K562 (cell line): ENCODE measurements at regions not wholly inside any gene's neighbourhood (a gene's known extent, or its start where the extent isn't known, plus 50 kb on each side); places are given as distances from the start of the nearest gene placed in this dataset.

ENCODE experiments used
- ATAC-seq: fragments of 200-7000 bp; cut with Tn5 transposase; 3 replicates; pipeline ENCODE4 v1.9.1; 2020; ENCODE audit warnings: moderate library complexity
- BruUV-seq: library from RNA; stranded (reverse); fragments of 400-500 nt; replicated peaks from 2 replicates; lab custom pipeline; 2021; lab: Mats Ljungman, UMichigan
- CTCF ChIA-PET: fragments of 300-600 bp; formaldehyde crosslinking; extraction: SDS; loops from one replicate; lab custom pipeline; 2021; ENCODE audit warnings: low intra/inter-chr PET ratio; lab: Yijun Ruan, JAX
- POLR2A ChIA-PET: fragments of 300-600, 350-650 bp; sonication (Branson Sonifier 250); formaldehyde crosslinking; extraction: SDS; loops from one replicate; lab custom pipeline; 2021; ENCODE audit warnings: antibody characterized with exemption, inconsistent platforms; lab: Yijun Ruan, JAX
- DNase-seq, 4 experiments: peaks; one replicate each; pipeline versions ENCODE4 v3.0.0 to v3.0.0-alpha.2; 2011 to 2018; ENCODE audit warnings: low spot score in 3 of 4, mixed read lengths in 3 of 4; ENCODE audit errors: extremely low read depth in 1 of 4
- FAIRE-seq: peaks from 2 replicates; lab custom pipeline; 2011; peaks lifted over from hg19 to GRCh38; lab: Jason Lieb, UNC
- H2AFZ ChIP-seq: 2 replicates; pipeline ENCODE4 v1.6.0; 2011; ENCODE audit warnings: low read depth, low read length, control low read depth, inconsistent platforms
- H3K27ac ChIP-seq: fragments of 200-600 bp; 3 replicates; pipeline ENCODE4 v1.8.0; 2011; ENCODE audit warnings: low read depth, mild to moderate bottlenecking, control low read depth, inconsistent platforms, low read length, moderate library complexity, mixed read lengths; ENCODE audit errors: extremely low read depth
- H3K27me3 ChIP-seq, 2 experiments: fragments of 300-600 bp in 1 of 2; 2 replicates in 1 of 2; 3 replicates in 1 of 2; pipeline versions ENCODE4 v1.6.0 to v1.8.0; 2011; ENCODE audit warnings: inconsistent platforms in 2 of 2, low read length in 2 of 2, mild to moderate bottlenecking in 1 of 2, mixed read lengths in 1 of 2, moderate library complexity in 1 of 2; ENCODE audit not compliant: control insufficient read depth in 2 of 2, insufficient read depth in 2 of 2
- H3K36me3 ChIP-seq: fragments of 300-600 bp; 3 replicates; pipeline ENCODE4 v1.8.0; 2011; ENCODE audit warnings: mild to moderate bottlenecking, low read length, inconsistent platforms; ENCODE audit not compliant: control insufficient read depth, insufficient read depth
- H3K4me1 ChIP-seq, 2 experiments: fragments of 200-600 bp in 1 of 2; replicated peaks in 1 of 2; 2 replicates in 1 of 2; 3 replicates in 1 of 2; pipeline versions ENCODE4 v1.5.1 to v1.8.0; 2011; ENCODE audit warnings: inconsistent platforms in 2 of 2, low read length in 2 of 2, mild to moderate bottlenecking in 1 of 2, mixed read lengths in 1 of 2, moderate library complexity in 1 of 2; ENCODE audit not compliant: control insufficient read depth in 2 of 2, insufficient read depth in 2 of 2
- H3K4me2 ChIP-seq: 2 replicates; pipeline ENCODE4 v1.6.1; 2011; ENCODE audit warnings: low read length, control low read depth, inconsistent platforms, mixed read lengths; ENCODE audit not compliant: insufficient read depth
- H3K4me3 ChIP-seq: fragments of 200-600 bp; sonication (generic), shearing (Covaris generic); 2 replicates; pipeline ENCODE4 v1.5.1; 2016; ENCODE audit warnings: control low read depth, inconsistent platforms
- H3K79me2 ChIP-seq: fragments of 200-600 bp; 3 replicates; pipeline ENCODE4 v1.8.0; 2011; ENCODE audit warnings: low read length, inconsistent platforms; ENCODE audit not compliant: control insufficient read depth, insufficient read depth
- H3K9ac ChIP-seq, 2 experiments: 2 replicates each; pipeline versions ENCODE4 v1.6.0 to v1.6.1; 2011; ENCODE audit warnings: low read depth in 2 of 2, low read length in 2 of 2, control low read depth in 1 of 2, inconsistent platforms in 1 of 2, mild to moderate bottlenecking in 1 of 2, mixed read lengths in 1 of 2; ENCODE audit not compliant: insufficient read depth in 1 of 2
- H3K9me1 ChIP-seq: one replicate; pipeline ENCODE4 v1.6.0; 2011; ENCODE audit warnings: inconsistent platforms, mild to moderate bottlenecking, low read length, moderate library complexity; ENCODE audit not compliant: control insufficient read depth, insufficient read depth
- H3K9me3 ChIP-seq: replicated peaks from 2 replicates; pipeline ENCODE4 v1.5.1; 2011; ENCODE audit warnings: low read depth, low read length, inconsistent platforms; ENCODE audit not compliant: control insufficient read depth, insufficient read depth
- H4K20me1 ChIP-seq: replicated peaks from 2 replicates; pipeline ENCODE4 v1.6.1; 2011; ENCODE audit warnings: low read length, inconsistent platforms, mixed read lengths; ENCODE audit not compliant: control insufficient read depth, insufficient read depth
- CEBPG ChIP-seq, 3 experiments: fragments of 200-800 bp in 1 of 3; sonication (Bioruptor generic) in 1 of 3; sonication (generic) in 1 of 3; formaldehyde crosslinking in 1 of 3; IDR thresholded peaks in 2 of 3; conservative IDR thresholded peaks in 1 of 3; 2 replicates each; pipeline versions ENCODE4 v1.6.1 to v1.8.0; 2016 to 2022; ENCODE audit warnings: missing compliant biosample characterization in 2 of 3, missing genetic modification characterization in 2 of 3, mild to moderate bottlenecking in 1 of 3, missing genetic modification reagents in 1 of 3
- HMG20B ChIP-seq: fragments of 250-450 bp; sonication (Bioruptor Pico); IDR thresholded peaks from 2 replicates; pipeline ENCODE4 v1.5.0; 2021; ENCODE audit warnings: mild to moderate bottlenecking
- HNRNPK ChIP-seq: fragments of 200-400 bp; formaldehyde crosslinking; IDR thresholded peaks from one replicate; pipeline ENCODE4 v1.6.1; 2018; ENCODE audit warnings: mild to moderate bottlenecking, low read depth, low read length; ENCODE audit not compliant: poor library complexity, severe bottlenecking
- JUND ChIP-seq, 2 experiments: IDR thresholded peaks; 2 replicates in 1 of 2; 3 replicates in 1 of 2; pipeline ENCODE4 v1.6.1; 2011; ENCODE audit warnings: borderline replicate concordance in 2 of 2, low read depth in 2 of 2, low read length in 2 of 2, improper control_type of control experiment in 1 of 2, missing biosample characterization in 1 of 2, missing genetic modification characterization in 1 of 2, missing genetic modification reagents in 1 of 2
- KAT8 ChIP-seq: fragments of 450-650 bp; IDR thresholded peaks from 2 replicates; pipeline ENCODE4 v1.6.1; 2016; ENCODE audit warnings: low read depth, mild to moderate bottlenecking
- MTA2 ChIP-seq: fragments of 450-650 bp; IDR thresholded peaks from 2 replicates; pipeline ENCODE4 v1.6.1; 2016; ENCODE audit warnings: low read depth
- NFE2 ChIP-seq: IDR thresholded peaks from 2 replicates; pipeline ENCODE4 v1.6.1; 2014; ENCODE audit warnings: antibody characterized with exemption, low read depth
- NFIC ChIP-seq: fragments of 450-650 bp; IDR thresholded peaks from 2 replicates; pipeline ENCODE4 v1.6.1; 2017; ENCODE audit warnings: mild to moderate bottlenecking, inconsistent platforms
- ZBTB17 ChIP-seq: fragments of 450-650 bp; formaldehyde crosslinking; IDR thresholded peaks from 2 replicates; pipeline ENCODE4 v1.4.0; 2020; ENCODE audit warnings: mild to moderate bottlenecking
- ZNF282 ChIP-seq: sonication (generic); formaldehyde crosslinking; IDR thresholded peaks from 2 replicates; pipeline ENCODE4 v1.8.1; 2023; ENCODE audit warnings: missing genetic modification reagents
- ZNF518B ChIP-seq: fragments of 250-450 bp; sonication (Bioruptor Pico); IDR thresholded peaks from 2 replicates; pipeline ENCODE4 v1.5.0; 2021; ENCODE audit warnings: mild to moderate bottlenecking, moderate library complexity
- ZNF764 ChIP-seq: fragments of 250-450 bp; sonication (Bioruptor Pico); IDR thresholded peaks from 2 replicates; pipeline ENCODE4 v1.4.0; 2020; ENCODE audit warnings: low read depth, mild to moderate bottlenecking, moderate library complexity
- WGBS: fragments of 100-300 bp; shearing (Covaris generic); methylation state at CpG from one replicate; pipeline ENCODE4 v1.1.6; 2016; ENCODE audit warnings: low coverage, mixed read lengths; ENCODE audit not compliant: insufficient coverage; ENCODE audit errors: missing lambda C conversion rate; 5-methylcytosine and 5-hydroxymethylcytosine counted together
- in situ Hi-C: fragments of 300-500 bp; cut with MboI; formaldehyde crosslinking; loops from 4 replicates; pipeline ENCODE4 v1.15.0; 2018; ENCODE audit warnings: inconsistent platforms, mixed read lengths
- intact Hi-C: fragments of 100-400 bp; cut with micrococcal nuclease; formaldehyde crosslinking; loops from 2 replicates; pipeline ENCODE4 v1.14.2; 2022
- TF ChIP-seq, protein P1 (sequence below): fragments of 450-650 bp; formaldehyde crosslinking; conservative IDR thresholded peaks from 2 replicates; pipeline ENCODE4 v1.4.0; 2022; ENCODE audit warnings: mild to moderate bottlenecking, missing genetic modification characterization
- TF ChIP-seq, protein P2 (sequence below), 2 experiments: fragments of 450-650 bp in 1 of 2; sonication (generic) in 1 of 2; formaldehyde crosslinking in 1 of 2; IDR thresholded peaks in 1 of 2; conservative IDR thresholded peaks in 1 of 2; 2 replicates each; pipeline versions ENCODE4 v1.6.1 to v1.8.1; 2016 to 2023; ENCODE audit warnings: mild to moderate bottlenecking in 2 of 2, moderate library complexity in 2 of 2, inconsistent platforms in 1 of 2, missing genetic modification reagents in 1 of 2

- TF ChIP-seq ZNF518B (CRISPR knock-in tag) (no peak), ZBTB17 (CRISPR knock-in tag) (no peak), MTA2 (no peak), KAT8 (no peak)
- TF ChIP-seq, protein P1, sequence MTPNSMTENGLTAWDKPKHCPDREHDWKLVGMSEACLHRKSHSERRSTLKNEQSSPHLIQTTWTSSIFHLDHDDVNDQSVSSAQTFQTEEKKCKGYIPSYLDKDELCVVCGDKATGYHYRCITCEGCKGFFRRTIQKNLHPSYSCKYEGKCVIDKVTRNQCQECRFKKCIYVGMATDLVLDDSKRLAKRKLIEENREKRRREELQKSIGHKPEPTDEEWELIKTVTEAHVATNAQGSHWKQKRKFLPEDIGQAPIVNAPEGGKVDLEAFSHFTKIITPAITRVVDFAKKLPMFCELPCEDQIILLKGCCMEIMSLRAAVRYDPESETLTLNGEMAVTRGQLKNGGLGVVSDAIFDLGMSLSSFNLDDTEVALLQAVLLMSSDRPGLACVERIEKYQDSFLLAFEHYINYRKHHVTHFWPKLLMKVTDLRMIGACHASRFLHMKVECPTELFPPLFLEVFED (CRISPR knock-in tag): no peak
- TF ChIP-seq, all 486 proteins: peak for 0
These were observed 152.6 kb upstream of the HTR2A start (continued) for GRCh38 chr13:47049276-47049989.

DNA sequence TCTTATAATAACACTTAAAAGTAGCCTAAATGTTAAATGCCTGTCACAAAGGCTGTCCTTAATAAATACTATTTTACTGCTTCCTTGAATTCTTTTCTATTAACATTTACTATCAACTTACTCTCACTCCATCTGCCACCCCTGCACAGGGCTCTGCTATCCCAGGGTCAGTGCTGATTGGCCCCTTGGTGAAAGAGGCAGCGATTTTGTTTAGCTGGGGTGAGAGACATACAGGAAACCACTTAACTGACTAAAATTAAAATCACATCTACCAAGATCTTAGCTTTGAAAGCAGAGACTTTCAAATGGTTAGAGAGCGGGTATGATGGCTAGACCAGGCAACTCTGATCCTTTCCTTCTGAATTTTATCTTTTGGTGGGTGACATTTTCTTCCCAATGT lies 149.9 kb upstream of the HTR2A start:
- ATAC-seq (no peak), FAIRE-seq (no peak), DNase-seq (no peak)
- H3K79me2 ChIP-seq: no peaks in the 10 kb centered on the region
- no peak overlapping the region for H3K27ac ChIP-seq
- no peaks in the 10 kb centered on the region for H3K4me1 ChIP-seq
- ChIA-PET CTCF (no interaction called here), POLR2A (interaction anchor here (0.6 kb wide), 1 partner anchor 152 kb away, joined by 3 read pairs; no protein-coding TSS in a partner anchor)
- 7% methylated on average over 2 of the region's 2 CpGs for WGBS
- H3K9ac ChIP-seq: no peak overlapping the region
- no peaks in the 10 kb centered on the region for H3K27me3 ChIP-seq
- BruUV-seq: no TSS peak
- no peak overlapping the region for H3K4me3 ChIP-seq
- H3K36me3 ChIP-seq: no peaks in the 10 kb centered on the region
- intact Hi-C loops: no loop called here
- no peak overlapping the region for H3K4me2 ChIP-seq
- no peaks in the 10 kb centered on the region for H3K9me1 ChIP-seq
- H3K9me3 ChIP-seq: no peaks in the 10 kb centered on the region
- no peak overlapping the region for H2AFZ ChIP-seq
- H4K20me1 ChIP-seq: no peaks in the 10 kb centered on the region
- in situ Hi-C loops: no loop called here
- TF ChIP-seq NFIC (no peak), HMG20B (CRISPR knock-in tag) (no peak), ZNF764 (no peak), HNRNPK (no peak), NFE2 (no peak), ZNF282 (CRISPR knock-in tag) (no peak), CEBPG (CRISPR knock-in tag; IDR thresholded peaks at IDR 0.05) (no peak), CEBPG (tag; conservative IDR thresholded peaks at IDR 0.05 in 1 of 2, IDR thresholded peaks at IDR 0.05 in 1 of 2) (no peak), JUND (IDR thresholded peaks at IDR 0.05; ENCODE audit: borderline replicate concordance, low read depth, low read length) (no peak), JUND (tag; IDR thresholded peaks at IDR 0.05; ENCODE audit: borderline replicate concordance, low read depth, low read length) (no peak)
- TF ChIP-seq, protein P2, sequence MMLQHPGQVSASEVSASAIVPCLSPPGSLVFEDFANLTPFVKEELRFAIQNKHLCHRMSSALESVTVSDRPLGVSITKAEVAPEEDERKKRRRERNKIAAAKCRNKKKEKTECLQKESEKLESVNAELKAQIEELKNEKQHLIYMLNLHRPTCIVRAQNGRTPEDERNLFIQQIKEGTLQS (IDR thresholded peaks at IDR 0.05): no peak
- TF ChIP-seq, protein P2 (CRISPR knock-in tag; conservative IDR thresholded peaks at IDR 0.05): no peak
